PC-9 (cell line): ENCODE measurements at regions not wholly inside any gene's neighbourhood (a gene's known extent, or its start where the extent isn't known, plus 50 kb on each side); places are given as distances from the start of the nearest gene placed in this dataset.

Experiments
- EZH2 ChIP-seq: fragments of 200-600 bp; sonication (generic); IDR thresholded peaks from 2 replicates; pipeline ENCODE4 v1.8.0; 2017; ENCODE audit warnings: antibody characterized with exemption, low read depth
- TF ChIP-seq, protein P1 (sequence below): fragments of 200-600 bp; sonication (generic); conservative IDR thresholded peaks from 2 replicates; pipeline ENCODE4 v1.6.1; 2017; ENCODE audit warnings: mixed run types, antibody characterized with exemption, mild to moderate bottlenecking, moderate library complexity

DNA sequence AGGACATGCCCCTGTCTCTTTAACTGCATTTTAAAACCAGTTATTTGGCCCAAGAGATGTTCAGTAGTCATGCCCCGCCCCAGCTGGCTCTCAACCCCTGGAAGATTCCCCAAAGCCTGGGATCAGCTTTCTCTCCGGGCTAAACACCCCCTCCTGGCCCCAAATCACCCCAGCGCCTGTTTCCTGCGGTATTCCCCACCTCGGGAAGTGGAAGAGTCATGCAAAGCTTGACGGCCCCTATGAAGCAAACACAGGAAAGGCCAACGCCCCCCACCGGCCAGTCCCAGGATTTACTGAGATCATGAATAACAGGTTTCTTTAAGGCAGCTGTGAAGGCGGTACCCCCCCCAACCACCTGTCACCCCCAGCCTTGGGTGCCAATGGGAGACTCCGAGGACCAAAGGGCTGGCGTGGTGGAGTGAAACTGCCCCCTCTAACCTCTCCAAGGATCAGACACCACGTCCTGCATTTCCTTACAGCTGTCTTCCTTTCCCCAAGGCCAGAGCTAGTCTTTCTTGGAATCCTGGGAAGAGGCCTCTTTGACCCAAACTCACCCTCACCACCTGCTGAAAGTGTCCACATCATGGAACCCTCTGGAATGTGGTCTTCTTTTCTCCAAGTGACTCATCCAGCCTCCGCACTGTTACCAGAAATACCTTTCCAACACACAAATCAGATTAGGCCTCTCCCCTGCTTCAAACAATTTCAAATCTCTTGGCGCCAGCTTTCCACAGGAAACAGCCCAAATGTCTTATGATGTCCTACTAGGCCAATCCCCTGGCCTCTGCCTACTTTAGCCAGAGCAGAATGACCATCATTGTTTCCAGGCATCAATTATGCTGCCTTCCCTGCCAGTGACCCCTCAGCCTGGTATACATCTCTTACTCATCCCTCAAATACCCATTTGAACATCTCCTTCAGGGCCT is 301.5 kb downstream of the ZEB1 start:
- TF ChIP-seq, protein P1, sequence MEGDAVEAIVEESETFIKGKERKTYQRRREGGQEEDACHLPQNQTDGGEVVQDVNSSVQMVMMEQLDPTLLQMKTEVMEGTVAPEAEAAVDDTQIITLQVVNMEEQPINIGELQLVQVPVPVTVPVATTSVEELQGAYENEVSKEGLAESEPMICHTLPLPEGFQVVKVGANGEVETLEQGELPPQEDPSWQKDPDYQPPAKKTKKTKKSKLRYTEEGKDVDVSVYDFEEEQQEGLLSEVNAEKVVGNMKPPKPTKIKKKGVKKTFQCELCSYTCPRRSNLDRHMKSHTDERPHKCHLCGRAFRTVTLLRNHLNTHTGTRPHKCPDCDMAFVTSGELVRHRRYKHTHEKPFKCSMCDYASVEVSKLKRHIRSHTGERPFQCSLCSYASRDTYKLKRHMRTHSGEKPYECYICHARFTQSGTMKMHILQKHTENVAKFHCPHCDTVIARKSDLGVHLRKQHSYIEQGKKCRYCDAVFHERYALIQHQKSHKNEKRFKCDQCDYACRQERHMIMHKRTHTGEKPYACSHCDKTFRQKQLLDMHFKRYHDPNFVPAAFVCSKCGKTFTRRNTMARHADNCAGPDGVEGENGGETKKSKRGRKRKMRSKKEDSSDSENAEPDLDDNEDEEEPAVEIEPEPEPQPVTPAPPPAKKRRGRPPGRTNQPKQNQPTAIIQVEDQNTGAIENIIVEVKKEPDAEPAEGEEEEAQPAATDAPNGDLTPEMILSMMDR, result no peak
- TF ChIP-seq EZH2, result no peak
